KMS-11 (cell line): ENCODE measurements at regions not wholly inside any gene's neighbourhood (a gene's known extent, or its start where the extent isn't known, plus 50 kb on each side); places are given as distances from the start of the nearest gene placed in this dataset.
"Not testable (repeated sequence)": the region's sequence is repeated elsewhere in the genome, so short reads cannot be mapped to it uniquely, and the experiment has no call there.

ENCODE experiments used
- H2AFZ ChIP-seq: fragments of 200-600 bp; sonication (generic); 2 replicates; pipeline ENCODE4 v1.6.1; 2016; ENCODE audit warnings: antibody characterized with exemption, mixed run types, low read depth
- H3K27ac ChIP-seq: fragments of 200-600 bp; sonication (generic); 2 replicates; pipeline ENCODE4 v1.6.1; 2016; ENCODE audit warnings: mild to moderate bottlenecking, mixed run types
- H3K27me3 ChIP-seq: fragments of 200-600 bp; sonication (generic); 2 replicates; pipeline ENCODE4 v1.6.1; 2017; ENCODE audit warnings: mild to moderate bottlenecking, low read depth, mixed run types, moderate library complexity; ENCODE audit not compliant: insufficient read depth
- H3K36me3 ChIP-seq: fragments of 200-600 bp; sonication (generic); 2 replicates; pipeline ENCODE4 v1.6.1; 2017; ENCODE audit warnings: mild to moderate bottlenecking, mixed run types; ENCODE audit not compliant: insufficient read depth
- H3K4me1 ChIP-seq: fragments of 200-600 bp; sonication (generic); 2 replicates; pipeline ENCODE4 v1.6.1; 2016; ENCODE audit warnings: mild to moderate bottlenecking, low read depth, mixed run types; ENCODE audit not compliant: poor library complexity, severe bottlenecking
- H3K4me2 ChIP-seq: fragments of 200-600 bp; sonication (generic); 2 replicates; pipeline ENCODE4 v1.7.0; 2016; ENCODE audit warnings: mild to moderate bottlenecking, mixed run types
- H3K4me3 ChIP-seq: fragments of 200-600 bp; sonication (generic); IDR thresholded peaks from 2 replicates; pipeline ENCODE4 v1.6.1; 2017; ENCODE audit warnings: low read depth, low read length, mixed read lengths; ENCODE audit not compliant: insufficient read depth
- H3K79me2 ChIP-seq: fragments of 200-600 bp; sonication (generic); 2 replicates; pipeline ENCODE4 v1.6.1; 2016; ENCODE audit warnings: low read depth, mixed run types; ENCODE audit not compliant: insufficient read depth
- H3K9ac ChIP-seq: fragments of 200-600 bp; sonication (generic); 2 replicates; pipeline ENCODE4 v1.6.1; 2016; ENCODE audit warnings: mild to moderate bottlenecking, mixed run types
- H4K20me1 ChIP-seq: fragments of 200-600 bp; sonication (generic); 2 replicates; pipeline ENCODE4 v1.6.1; 2016; ENCODE audit warnings: mild to moderate bottlenecking, mixed run types; ENCODE audit not compliant: insufficient read depth
- CTCF ChIP-seq: fragments of 200-600 bp; sonication (generic); conservative IDR thresholded peaks from 2 replicates; pipeline ENCODE4 v1.6.1; 2017; ENCODE audit warnings: low read depth, mild to moderate bottlenecking, antibody characterized with exemption, low read length, moderate library complexity, mixed read lengths

GRCh38 chr9:2439957-2440356, 181.6 kb upstream of the VLDLR start:
- Histone ChIP-seq H3K36me3 (no peaks in the 10 kb centered on the region), H3K9ac (no peak overlapping the region), H3K27ac (no peak overlapping the region), H3K4me1 (no peaks in the 10 kb centered on the region), H2AFZ (no peak overlapping the region), H3K79me2 (no peaks in the 10 kb centered on the region), H3K4me3 (no peak overlapping the region), H3K27me3 (no peaks in the 10 kb centered on the region), H4K20me1 (no peaks in the 10 kb centered on the region), H3K4me2 (no peak overlapping the region)
- TF ChIP-seq CTCF, result no peak

- not testable (repeated sequence) for H3K79me2 ChIP-seq, H4K20me1 ChIP-seq, H2AFZ ChIP-seq, H3K4me1 ChIP-seq, H3K4me2 ChIP-seq, H3K9ac ChIP-seq, H3K27ac ChIP-seq, H3K27me3 ChIP-seq, H3K36me3 ChIP-seq, H3K4me3 ChIP-seq
These were observed 177.7 kb upstream of the VLDLR start for GRCh38 chr9:2443933-2444332.

GRCh38 chr9:2448193-2448738, 173.3 kb upstream of the VLDLR start:
- no peak for TF ChIP-seq CTCF
- no peaks in the 10 kb centered on the region for H4K20me1 ChIP-seq
- no peak overlapping the region for H2AFZ ChIP-seq
- no peaks in the 10 kb centered on the region for H3K79me2 ChIP-seq
- no peak overlapping the region for H3K4me3 ChIP-seq
- H3K4me2 ChIP-seq, result no peak overlapping the region
- no peaks in the 10 kb centered on the region for H3K4me1 ChIP-seq
- no peak overlapping the region for H3K27ac ChIP-seq
- no peaks in the 10 kb centered on the region for H3K36me3 ChIP-seq
- no peak overlapping the region for H3K9ac ChIP-seq
- H3K27me3 ChIP-seq, result no peaks in the 10 kb centered on the region

- Histone ChIP-seq H3K4me1 (no peaks in the 10 kb centered on the region), H2AFZ (no peak overlapping the region), H3K27me3 (no peaks in the 10 kb centered on the region), H4K20me1 (no peaks in the 10 kb centered on the region), H3K4me2 (no peak overlapping the region), H3K36me3 (no peaks in the 10 kb centered on the region), H3K27ac (no peak overlapping the region), H3K79me2 (no peaks in the 10 kb centered on the region), H3K9ac (no peak overlapping the region), H3K4me3 (no peak overlapping the region)
- TF ChIP-seq CTCF, result no peak
These were observed 168.5 kb upstream of the VLDLR start for GRCh38 chr9:2453106-2453505.

- no peak overlapping the region for H3K9ac ChIP-seq
- H2AFZ ChIP-seq, result no peak overlapping the region
- no peaks in the 10 kb centered on the region for H3K4me1 ChIP-seq
- H3K36me3 ChIP-seq, result no peaks in the 10 kb centered on the region
- no peaks in the 10 kb centered on the region for H3K27me3 ChIP-seq
- TF ChIP-seq CTCF, result no peak
- no peaks in the 10 kb centered on the region for H4K20me1 ChIP-seq
- no peak overlapping the region for H3K4me3 ChIP-seq
- no peak overlapping the region for H3K27ac ChIP-seq
- H3K79me2 ChIP-seq, result no peaks in the 10 kb centered on the region
- H3K4me2 ChIP-seq, result no peak overlapping the region
These were observed 167.9 kb upstream of the VLDLR start for GRCh38 chr9:2453701-2454100.
